HEK293T (cell line): ENCODE measurements at regions not wholly inside any gene's neighbourhood (a gene's known extent, or its start where the extent isn't known, plus 50 kb on each side); places are given as distances from the start of the nearest gene placed in this dataset.

ENCODE experiments used
- CTBP1 ChIP-seq: fragments of 450-650 bp; IDR thresholded peaks from 2 replicates; pipeline ENCODE4 v1.6.1; 2016; ENCODE audit warnings: borderline replicate concordance
- ELF4 ChIP-seq: fragments of 450-650 bp; IDR thresholded peaks from 2 replicates; pipeline ENCODE4 v1.6.1; 2017; ENCODE audit warnings: antibody characterized with exemption
- FOXM1 ChIP-seq: fragments of 450-650 bp; IDR thresholded peaks from 2 replicates; pipeline ENCODE4 v1.6.1; 2017; ENCODE audit warnings: mild to moderate bottlenecking, borderline replicate concordance
- LEF1 ChIP-seq: fragments of 450-650 bp; IDR thresholded peaks from 2 replicates; pipeline ENCODE4 v1.6.1; 2017; ENCODE audit warnings: mild to moderate bottlenecking, borderline replicate concordance
- SP1 ChIP-seq: fragments of 450-650 bp; IDR thresholded peaks from 2 replicates; pipeline ENCODE4 v1.6.1; 2017
- ZNF384 ChIP-seq: fragments of 450-650 bp; IDR thresholded peaks from 2 replicates; pipeline ENCODE4 v1.6.1; 2016
- TF ChIP-seq, protein P1 (sequence below): fragments of 450-650 bp; IDR thresholded peaks from 2 replicates; pipeline ENCODE4 v1.6.1; 2016

- TF ChIP-seq LEF1 (no peak), SP1 (no peak), FOXM1 (no peak), ZNF384 (no peak), ELF4 (no peak), CTBP1 (no peak)
- TF ChIP-seq, protein P1, sequence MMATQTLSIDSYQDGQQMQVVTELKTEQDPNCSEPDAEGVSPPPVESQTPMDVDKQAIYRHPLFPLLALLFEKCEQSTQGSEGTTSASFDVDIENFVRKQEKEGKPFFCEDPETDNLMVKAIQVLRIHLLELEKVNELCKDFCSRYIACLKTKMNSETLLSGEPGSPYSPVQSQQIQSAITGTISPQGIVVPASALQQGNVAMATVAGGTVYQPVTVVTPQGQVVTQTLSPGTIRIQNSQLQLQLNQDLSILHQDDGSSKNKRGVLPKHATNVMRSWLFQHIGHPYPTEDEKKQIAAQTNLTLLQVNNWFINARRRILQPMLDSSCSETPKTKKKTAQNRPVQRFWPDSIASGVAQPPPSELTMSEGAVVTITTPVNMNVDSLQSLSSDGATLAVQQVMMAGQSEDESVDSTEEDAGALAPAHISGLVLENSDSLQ = no peak
Measured at GRCh38 chr6:95142101-95142500, 435.2 kb upstream of the MANEA start.
